ENCODE measurements at regions not wholly inside any gene's neighbourhood (a gene's known extent, or its start where the extent isn't known, plus 50 kb on each side); places are given as distances from the start of the nearest gene placed in this dataset.

- TF ChIP-seq GATA2 (IDR thresholded peaks at IDR 0.05; ENCODE audit: low read depth, low read length) (no peak), GATA3 (IDR thresholded peaks at IDR 0.05; ENCODE audit: low read depth, low read length) (no peak)
These were observed 116.9 kb upstream of the PALMD start for GRCh38 chr1:99529002-99529401.

Measured in SH-SY5Y (cell line).